ENCODE measurements at regions not wholly inside any gene's neighbourhood (a gene's known extent, or its start where the extent isn't known, plus 50 kb on each side); places are given as distances from the start of the nearest gene placed in this dataset.

- ChIA-PET CTCF (no interaction called here), POLR2A (no interaction called here)
- Histone ChIP-seq H3K27ac (ENCODE audit: extremely low read depth, low read depth, low read length) (no peak overlapping the region), H3K4me3 (ENCODE audit: low read depth, low read length) (no peak overlapping the region), H3K9me3 (ENCODE audit: control insufficient read depth, insufficient read depth, low read depth, low read length) (no peaks in the 10 kb centered on the region), H3K4me1 (ENCODE audit: control insufficient read depth, insufficient read depth, low read length) (no peaks in the 10 kb centered on the region), H3K36me3 (ENCODE audit: control insufficient read depth in 2 of 2, insufficient read depth in 1 of 2, low read length in 2 of 2) (no peaks in the 10 kb centered on the region)
- TF ChIP-seq ZNF629 (tag by site-specific recombination; IDR thresholded peaks at IDR 0.05) (no peak), ZNF211 (tag by site-specific recombination; IDR thresholded peaks at IDR 0.05; ENCODE audit: low read depth) (no peak), ZNF169 (tag by site-specific recombination; IDR thresholded peaks at IDR 0.05) (no peak), ZNF391 (tag by site-specific recombination; IDR thresholded peaks at IDR 0.05; ENCODE audit: borderline replicate concordance, low read depth) (no peak), ZNF704 (tag by site-specific recombination; IDR thresholded peaks at IDR 0.05) (no peak), FEZF1 (tag by site-specific recombination; IDR thresholded peaks at IDR 0.05) (no peak), ZBTB17 (tag by site-specific recombination; IDR thresholded peaks at IDR 0.05) (no peak), ZNF2 (tag by site-specific recombination; IDR thresholded peaks at IDR 0.05) (no peak), SP7 (tag by site-specific recombination; IDR thresholded peaks at IDR 0.05) (no peak), BCL11A (tag by site-specific recombination; IDR thresholded peaks at IDR 0.05; ENCODE audit: low read depth) (no peak), PRDM2 (tag by site-specific recombination; IDR thresholded peaks at IDR 0.05; ENCODE audit: borderline replicate concordance) (no peak), ZNF23 (tag by site-specific recombination; IDR thresholded peaks at IDR 0.05; ENCODE audit: borderline replicate concordance) (no peak)
- TF ChIP-seq, protein P1, sequence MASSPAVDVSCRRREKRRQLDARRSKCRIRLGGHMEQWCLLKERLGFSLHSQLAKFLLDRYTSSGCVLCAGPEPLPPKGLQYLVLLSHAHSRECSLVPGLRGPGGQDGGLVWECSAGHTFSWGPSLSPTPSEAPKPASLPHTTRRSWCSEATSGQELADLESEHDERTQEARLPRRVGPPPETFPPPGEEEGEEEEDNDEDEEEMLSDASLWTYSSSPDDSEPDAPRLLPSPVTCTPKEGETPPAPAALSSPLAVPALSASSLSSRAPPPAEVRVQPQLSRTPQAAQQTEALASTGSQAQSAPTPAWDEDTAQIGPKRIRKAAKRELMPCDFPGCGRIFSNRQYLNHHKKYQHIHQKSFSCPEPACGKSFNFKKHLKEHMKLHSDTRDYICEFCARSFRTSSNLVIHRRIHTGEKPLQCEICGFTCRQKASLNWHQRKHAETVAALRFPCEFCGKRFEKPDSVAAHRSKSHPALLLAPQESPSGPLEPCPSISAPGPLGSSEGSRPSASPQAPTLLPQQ (tag by site-specific recombination; IDR thresholded peaks at IDR 0.05), result no peak
- TF ChIP-seq, protein P2, sequence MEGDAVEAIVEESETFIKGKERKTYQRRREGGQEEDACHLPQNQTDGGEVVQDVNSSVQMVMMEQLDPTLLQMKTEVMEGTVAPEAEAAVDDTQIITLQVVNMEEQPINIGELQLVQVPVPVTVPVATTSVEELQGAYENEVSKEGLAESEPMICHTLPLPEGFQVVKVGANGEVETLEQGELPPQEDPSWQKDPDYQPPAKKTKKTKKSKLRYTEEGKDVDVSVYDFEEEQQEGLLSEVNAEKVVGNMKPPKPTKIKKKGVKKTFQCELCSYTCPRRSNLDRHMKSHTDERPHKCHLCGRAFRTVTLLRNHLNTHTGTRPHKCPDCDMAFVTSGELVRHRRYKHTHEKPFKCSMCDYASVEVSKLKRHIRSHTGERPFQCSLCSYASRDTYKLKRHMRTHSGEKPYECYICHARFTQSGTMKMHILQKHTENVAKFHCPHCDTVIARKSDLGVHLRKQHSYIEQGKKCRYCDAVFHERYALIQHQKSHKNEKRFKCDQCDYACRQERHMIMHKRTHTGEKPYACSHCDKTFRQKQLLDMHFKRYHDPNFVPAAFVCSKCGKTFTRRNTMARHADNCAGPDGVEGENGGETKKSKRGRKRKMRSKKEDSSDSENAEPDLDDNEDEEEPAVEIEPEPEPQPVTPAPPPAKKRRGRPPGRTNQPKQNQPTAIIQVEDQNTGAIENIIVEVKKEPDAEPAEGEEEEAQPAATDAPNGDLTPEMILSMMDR (tag by site-specific recombination; IDR thresholded peaks at IDR 0.05), result no peak
These were observed 595.2 kb upstream of the KIF2B start for GRCh38 chr17:53227514-53227913.

DNA sequence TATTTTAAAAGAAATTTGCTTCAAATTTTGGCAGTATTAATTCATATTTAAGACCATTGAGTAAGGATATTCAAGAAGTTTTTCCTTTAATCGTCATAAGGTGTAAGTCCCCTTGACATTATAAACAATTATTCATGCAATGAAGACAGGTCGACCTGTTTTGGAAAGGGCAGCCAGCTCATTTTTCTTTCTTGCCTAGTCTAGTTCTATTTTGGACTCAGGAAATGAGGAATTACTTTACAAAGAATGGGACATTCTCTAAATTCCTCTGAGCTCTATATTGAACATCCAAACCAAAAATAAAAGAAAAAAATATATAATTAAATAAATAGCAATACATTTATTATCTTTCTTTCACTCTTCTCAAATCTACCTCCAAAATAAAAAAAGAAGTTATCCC, 595.6 kb upstream of the KIF2B start:
- no peaks in the 10 kb centered on the region for H3K36me3 ChIP-seq (ENCODE audit: control insufficient read depth in 2 of 2, insufficient read depth in 1 of 2, low read length in 2 of 2)
- POLR2A ChIA-PET, result no interaction called here
- CTCF ChIA-PET, result no interaction called here
- no peak for TF ChIP-seq ZNF510 (tag by site-specific recombination; IDR thresholded peaks at IDR 0.05; ENCODE audit: insufficient replicate concordance)
- TF ChIP-seq, protein P3, sequence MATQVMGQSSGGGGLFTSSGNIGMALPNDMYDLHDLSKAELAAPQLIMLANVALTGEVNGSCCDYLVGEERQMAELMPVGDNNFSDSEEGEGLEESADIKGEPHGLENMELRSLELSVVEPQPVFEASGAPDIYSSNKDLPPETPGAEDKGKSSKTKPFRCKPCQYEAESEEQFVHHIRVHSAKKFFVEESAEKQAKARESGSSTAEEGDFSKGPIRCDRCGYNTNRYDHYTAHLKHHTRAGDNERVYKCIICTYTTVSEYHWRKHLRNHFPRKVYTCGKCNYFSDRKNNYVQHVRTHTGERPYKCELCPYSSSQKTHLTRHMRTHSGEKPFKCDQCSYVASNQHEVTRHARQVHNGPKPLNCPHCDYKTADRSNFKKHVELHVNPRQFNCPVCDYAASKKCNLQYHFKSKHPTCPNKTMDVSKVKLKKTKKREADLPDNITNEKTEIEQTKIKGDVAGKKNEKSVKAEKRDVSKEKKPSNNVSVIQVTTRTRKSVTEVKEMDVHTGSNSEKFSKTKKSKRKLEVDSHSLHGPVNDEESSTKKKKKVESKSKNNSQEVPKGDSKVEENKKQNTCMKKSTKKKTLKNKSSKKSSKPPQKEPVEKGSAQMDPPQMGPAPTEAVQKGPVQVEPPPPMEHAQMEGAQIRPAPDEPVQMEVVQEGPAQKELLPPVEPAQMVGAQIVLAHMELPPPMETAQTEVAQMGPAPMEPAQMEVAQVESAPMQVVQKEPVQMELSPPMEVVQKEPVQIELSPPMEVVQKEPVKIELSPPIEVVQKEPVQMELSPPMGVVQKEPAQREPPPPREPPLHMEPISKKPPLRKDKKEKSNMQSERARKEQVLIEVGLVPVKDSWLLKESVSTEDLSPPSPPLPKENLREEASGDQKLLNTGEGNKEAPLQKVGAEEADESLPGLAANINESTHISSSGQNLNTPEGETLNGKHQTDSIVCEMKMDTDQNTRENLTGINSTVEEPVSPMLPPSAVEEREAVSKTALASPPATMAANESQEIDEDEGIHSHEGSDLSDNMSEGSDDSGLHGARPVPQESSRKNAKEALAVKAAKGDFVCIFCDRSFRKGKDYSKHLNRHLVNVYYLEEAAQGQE (tag by site-specific recombination; IDR thresholded peaks at IDR 0.05), result no peak
- no peak for TF ChIP-seq YY1 (tag by site-specific recombination; IDR thresholded peaks at IDR 0.05)
- TF ChIP-seq, protein P4, sequence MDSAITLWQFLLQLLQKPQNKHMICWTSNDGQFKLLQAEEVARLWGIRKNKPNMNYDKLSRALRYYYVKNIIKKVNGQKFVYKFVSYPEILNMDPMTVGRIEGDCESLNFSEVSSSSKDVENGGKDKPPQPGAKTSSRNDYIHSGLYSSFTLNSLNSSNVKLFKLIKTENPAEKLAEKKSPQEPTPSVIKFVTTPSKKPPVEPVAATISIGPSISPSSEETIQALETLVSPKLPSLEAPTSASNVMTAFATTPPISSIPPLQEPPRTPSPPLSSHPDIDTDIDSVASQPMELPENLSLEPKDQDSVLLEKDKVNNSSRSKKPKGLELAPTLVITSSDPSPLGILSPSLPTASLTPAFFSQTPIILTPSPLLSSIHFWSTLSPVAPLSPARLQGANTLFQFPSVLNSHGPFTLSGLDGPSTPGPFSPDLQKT (IDR thresholded peaks at IDR 0.05; ENCODE audit: borderline replicate concordance, low read depth, low read length), result no peak
- TF ChIP-seq PRDM1 (tag by site-specific recombination; IDR thresholded peaks at IDR 0.05), result no peak
- no peak for TF ChIP-seq ZNF48 (tag by site-specific recombination; IDR thresholded peaks at IDR 0.05)

More for the DNA sequence above, 595.6 kb upstream of the KIF2B start:
- Histone ChIP-seq H3K27ac (ENCODE audit: extremely low read depth, low read depth, low read length) (no peak overlapping the region), H3K4me1 (ENCODE audit: control insufficient read depth, insufficient read depth, low read length) (no peaks in the 10 kb centered on the region), H3K9me3 (ENCODE audit: control insufficient read depth, insufficient read depth, low read depth, low read length) (no peaks in the 10 kb centered on the region), H3K4me3 (ENCODE audit: low read depth, low read length) (no peak overlapping the region)
